HT-29 (cell line): ENCODE measurements at regions not wholly inside any gene's neighbourhood (a gene's known extent, or its start where the extent isn't known, plus 50 kb on each side); places are given as distances from the start of the nearest gene placed in this dataset.
A peak's percentile ranks its signal among the peaks of the same experiment; 100 is the strongest.

Experiments used
- DNase-seq: peaks from one replicate; pipeline ENCODE4 v3.0.0-alpha.2; 2015; ENCODE audit warnings: low spot score

- DNase-seq: no peak
These were observed 226.2 kb downstream of the ACKR3 start for GRCh38 chr2:236795861-236796219.

GRCh38 chr2:236796236-236796635 is 226.6 kb downstream of the ACKR3 start:
- DNase-seq: no peak

GRCh38 chr2:236797411-236797810 is 227.8 kb downstream of the ACKR3 start:
- DNase-seq: no peak

GRCh38 chr2:236798491-236798890 is 228.9 kb downstream of the ACKR3 start:
- DNase-seq: no peak

- no peak for DNase-seq
These were observed 229.9 kb downstream of the ACKR3 start for GRCh38 chr2:236799391-236800026.

- DNase-seq: no peak
These were observed 233.2 kb downstream of the ACKR3 start for GRCh38 chr2:236802862-236803261.

GRCh38 chr2:236803621-236804020 is 234.0 kb downstream of the ACKR3 start:
- DNase-seq: no peak

GRCh38 chr2:236805800-236806531 is 236.3 kb downstream of the ACKR3 start:
- no peak for DNase-seq

GRCh38 chr2:236809716-236810115 is 240.1 kb downstream of the ACKR3 start:
- no peak for DNase-seq

- no peak for DNase-seq
These were observed 241.5 kb downstream of the ACKR3 start for GRCh38 chr2:236811062-236811656.

GRCh38 chr2:236813766-236814165 is 244.1 kb downstream of the ACKR3 start:
- no peak for DNase-seq

GRCh38 chr2:236814593-236814992 is 245.0 kb downstream of the ACKR3 start:
- DNase-seq: no peak

- no peak for DNase-seq
These were observed 246.1 kb downstream of the ACKR3 start for GRCh38 chr2:236815746-236816145.

GRCh38 chr2:236816197-236817170 is 246.9 kb downstream of the ACKR3 start:
- no peak for DNase-seq

- DNase-seq: no peak
These were observed 248.8 kb downstream of the ACKR3 start for GRCh38 chr2:236818281-236819045.

GRCh38 chr2:236819275-236820002 is 249.8 kb downstream of the ACKR3 start:
- DNase-seq: no peak

GRCh38 chr2:236820763-236821344 is 251.2 kb downstream of the ACKR3 start:
- DNase-seq: no peak

- no peak for DNase-seq
These were observed 253.5 kb downstream of the ACKR3 start for GRCh38 chr2:236823041-236823629.

GRCh38 chr2:236823963-236824362 is 254.3 kb downstream of the ACKR3 start:
- no peak for DNase-seq

- peak; percentile 2 for DNase-seq
These were observed 255.2 kb downstream of the ACKR3 start for GRCh38 chr2:236824836-236825235.
